GM12878 (cell line): ENCODE measurements at regions not wholly inside any gene's neighbourhood (a gene's known extent, or its start where the extent isn't known, plus 50 kb on each side); places are given as distances from the start of the nearest gene placed in this dataset.

Experiments
- ATAC-seq: fragments of 200-7000 bp; cut with Tn5 transposase; 3 replicates; pipeline ENCODE4 v1.9.1; 2020; ENCODE audit warnings: mild to moderate bottlenecking, moderate library complexity
- BruUV-seq: library from RNA; stranded (reverse); fragments of 400-500 nt; replicated peaks from 2 replicates; lab custom pipeline; 2021; lab: Mats Ljungman, UMichigan
- CTCF ChIA-PET: fragments of 300-600 bp; sonication (Branson Sonifier 250); formaldehyde crosslinking; extraction: SDS; loops from one replicate; lab custom pipeline; 2021; ENCODE audit warnings: inconsistent platforms; lab: Yijun Ruan, JAX
- POLR2A ChIA-PET: fragments of 350-600 bp; formaldehyde crosslinking; extraction: SDS; loops from one replicate; lab custom pipeline; 2021; ENCODE audit warnings: inconsistent platforms; lab: Charles Lee
- RAD21 ChIA-PET: fragments of 300-600 bp; sonication (Branson Sonifier 250); formaldehyde crosslinking; loops from one replicate; lab custom pipeline; 2023; ENCODE audit warnings: antibody characterized with exemption; ENCODE audit not compliant: unreplicated experiment; lab: Charles Lee
- SMC1A ChIA-PET: fragments of 300-600 bp; sonication (Branson Sonifier 250); formaldehyde crosslinking; loops from one replicate; lab custom pipeline; 2023; ENCODE audit not compliant: unreplicated experiment, uncharacterized antibody; lab: Charles Lee
- DNase-seq: peaks from one replicate; pipeline ENCODE4 v3.0.0-alpha.2; 2011; ENCODE audit warnings: low read depth, low spot score
- FAIRE-seq: peaks from 3 replicates; lab custom pipeline; 2011; peaks lifted over from hg19 to GRCh38; lab: Jason Lieb, UNC
- H2AFZ ChIP-seq: 2 replicates; pipeline ENCODE4 v1.6.0; 2011; ENCODE audit warnings: low read depth, low read length, control low read depth; ENCODE audit not compliant: control insufficient read depth
- H3K27ac ChIP-seq: 2 replicates; pipeline ENCODE4 v1.5.1; 2011; ENCODE audit warnings: control low read depth; ENCODE audit not compliant: control insufficient read depth, insufficient read depth
- H3K27me3 ChIP-seq, 2 experiments: replicated peaks in 1 of 2; 2 replicates each; pipeline versions ENCODE4 v1.6.0 to v1.6.1; 2011; ENCODE audit warnings: low read length in 1 of 2; ENCODE audit not compliant: control insufficient read depth in 2 of 2, insufficient read depth in 2 of 2
- H3K36me3 ChIP-seq, 2 experiments: 2 replicates each; pipeline ENCODE4 v1.5.1; 2011; ENCODE audit warnings: low read length in 1 of 2; ENCODE audit not compliant: control insufficient read depth in 2 of 2, insufficient read depth in 2 of 2
- H3K4me1 ChIP-seq: 2 replicates; pipeline ENCODE4 v1.6.1; 2011; ENCODE audit warnings: mild to moderate bottlenecking, low read length, moderate library complexity, mixed read lengths; ENCODE audit not compliant: control insufficient read depth, insufficient read depth
- H3K4me2 ChIP-seq: 2 replicates; pipeline ENCODE4 v1.6.0; 2011; ENCODE audit warnings: control low read depth; ENCODE audit not compliant: control insufficient read depth, insufficient read depth
- H3K4me3 ChIP-seq: fragments of 200-600 bp; sonication (generic); 2 replicates; pipeline ENCODE4 v1.5.1; 2016
- H3K79me2 ChIP-seq: 2 replicates; pipeline ENCODE4 v1.6.0; 2011; ENCODE audit warnings: low read length; ENCODE audit not compliant: control insufficient read depth, insufficient read depth
- H3K9ac ChIP-seq: 2 replicates; pipeline ENCODE4 v1.8.0; 2011; ENCODE audit warnings: low read length, control low read depth, mixed read lengths; ENCODE audit not compliant: control insufficient read depth, insufficient read depth
- H3K9me3 ChIP-seq: replicated peaks from 3 replicates; pipeline ENCODE4 v1.5.1; 2011; ENCODE audit warnings: mild to moderate bottlenecking, low read length; ENCODE audit not compliant: control insufficient read depth, insufficient read depth
- H4K20me1 ChIP-seq: 2 replicates; pipeline ENCODE4 v1.6.0; 2011; ENCODE audit not compliant: control insufficient read depth, insufficient read depth
- KLF5 ChIP-seq: fragments of 450-650 bp; IDR thresholded peaks from 2 replicates; pipeline ENCODE4 v1.6.1; 2014; ENCODE audit warnings: mild to moderate bottlenecking; ENCODE audit not compliant: partially characterized antibody
- RFX5 ChIP-seq: IDR thresholded peaks from 2 replicates; pipeline ENCODE4 v1.6.1; 2011; ENCODE audit warnings: low read depth, low read length, improper control_type of control experiment
- SRF ChIP-seq, 2 experiments: IDR thresholded peaks; 2 replicates each; pipeline ENCODE4 v1.6.1; 2011; ENCODE audit warnings: low read depth in 2 of 2, low read length in 2 of 2, mild to moderate bottlenecking in 1 of 2, moderate library complexity in 1 of 2
- TCF7 ChIP-seq: IDR thresholded peaks from 2 replicates; pipeline ENCODE4 v1.6.1; 2014; ENCODE audit warnings: antibody characterized with exemption, borderline replicate concordance
- ZSCAN29 ChIP-seq: fragments of 450-650 bp; IDR thresholded peaks from 2 replicates; pipeline ENCODE4 v1.6.1; 2017; ENCODE audit warnings: mild to moderate bottlenecking, moderate library complexity
- WGBS: methylation state at CpG from one replicate; pipeline ENCODE4 v1.1.6; 2016; ENCODE audit warnings: low lambda C conversion rate; ENCODE audit not compliant: insufficient replicate concordance, insufficient coverage; ENCODE audit errors: missing lambda C conversion rate; 5-methylcytosine and 5-hydroxymethylcytosine counted together
- in situ Hi-C: fragments of 300-500 bp; cut with MboI; formaldehyde crosslinking; loops from 9 replicates; pipeline ENCODE4 v1.14.3; 2018; ENCODE audit warnings: mixed read lengths
- intact Hi-C: fragments of 100-400 bp; cut with micrococcal nuclease; formaldehyde crosslinking; loops from one replicate; pipeline ENCODE4 v1.14.2; 2022; ENCODE audit not compliant: unreplicated experiment
- TF ChIP-seq, protein P1 (sequence below): IDR thresholded peaks from 2 replicates; pipeline ENCODE4 v1.6.1; 2012; ENCODE audit warnings: improper control_type of control experiment, low read depth, low read length; ENCODE audit not compliant: insufficient replicate concordance

DNA sequence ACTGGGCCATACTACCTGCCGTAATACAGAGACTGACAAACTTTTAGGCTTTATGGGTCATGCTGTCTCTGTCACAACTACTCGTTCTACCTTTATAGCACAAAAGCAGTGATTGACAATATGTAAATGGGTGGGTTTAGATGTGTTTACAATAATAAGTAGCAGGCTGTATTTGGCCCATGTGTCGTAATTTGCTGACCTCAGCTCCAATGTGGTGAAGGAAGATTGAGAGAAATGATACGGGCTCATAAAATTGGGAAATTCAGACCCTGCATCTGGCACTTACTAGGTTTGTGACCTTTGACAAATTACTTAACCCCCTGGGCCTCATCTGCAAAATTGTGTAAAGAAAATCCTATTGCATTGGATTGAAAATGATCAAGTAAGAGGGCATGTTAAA lies 150.8 kb upstream of the NPSR1 start:
- RAD21 ChIA-PET, result no interaction called here
- DNase-seq, result no peak
- in situ Hi-C loops, result no loop called here
- H3K36me3 ChIP-seq, result no peaks in the 10 kb centered on the region
- H3K9me3 ChIP-seq, result no peaks in the 10 kb centered on the region
- H3K79me2 ChIP-seq, result no peaks in the 10 kb centered on the region
- no peak overlapping the region for H3K9ac ChIP-seq
- BruUV-seq, result no TSS peak
- POLR2A ChIA-PET, result no interaction called here
- SMC1A ChIA-PET, result no interaction called here
- FAIRE-seq, result no peak
- H3K27me3 ChIP-seq, result no peaks in the 10 kb centered on the region
- H4K20me1 ChIP-seq, result no peaks in the 10 kb centered on the region
- no peak overlapping the region for H3K27ac ChIP-seq
- no peak for ATAC-seq
- intact Hi-C loops, result no loop called here
- H2AFZ ChIP-seq, result no peak overlapping the region
- 21% methylated on average over 4 of the region's 4 CpGs for WGBS
- CTCF ChIA-PET, result no interaction called here
- H3K4me3 ChIP-seq, result no peak overlapping the region
- TF ChIP-seq SRF (IDR thresholded peaks at IDR 0.05; ENCODE audit: low read depth in 2 of 2, low read length in 2 of 2) (no peak), ZSCAN29 (no peak), TCF7 (no peak), KLF5 (no peak), RFX5 (no peak)
- TF ChIP-seq, protein P1, sequence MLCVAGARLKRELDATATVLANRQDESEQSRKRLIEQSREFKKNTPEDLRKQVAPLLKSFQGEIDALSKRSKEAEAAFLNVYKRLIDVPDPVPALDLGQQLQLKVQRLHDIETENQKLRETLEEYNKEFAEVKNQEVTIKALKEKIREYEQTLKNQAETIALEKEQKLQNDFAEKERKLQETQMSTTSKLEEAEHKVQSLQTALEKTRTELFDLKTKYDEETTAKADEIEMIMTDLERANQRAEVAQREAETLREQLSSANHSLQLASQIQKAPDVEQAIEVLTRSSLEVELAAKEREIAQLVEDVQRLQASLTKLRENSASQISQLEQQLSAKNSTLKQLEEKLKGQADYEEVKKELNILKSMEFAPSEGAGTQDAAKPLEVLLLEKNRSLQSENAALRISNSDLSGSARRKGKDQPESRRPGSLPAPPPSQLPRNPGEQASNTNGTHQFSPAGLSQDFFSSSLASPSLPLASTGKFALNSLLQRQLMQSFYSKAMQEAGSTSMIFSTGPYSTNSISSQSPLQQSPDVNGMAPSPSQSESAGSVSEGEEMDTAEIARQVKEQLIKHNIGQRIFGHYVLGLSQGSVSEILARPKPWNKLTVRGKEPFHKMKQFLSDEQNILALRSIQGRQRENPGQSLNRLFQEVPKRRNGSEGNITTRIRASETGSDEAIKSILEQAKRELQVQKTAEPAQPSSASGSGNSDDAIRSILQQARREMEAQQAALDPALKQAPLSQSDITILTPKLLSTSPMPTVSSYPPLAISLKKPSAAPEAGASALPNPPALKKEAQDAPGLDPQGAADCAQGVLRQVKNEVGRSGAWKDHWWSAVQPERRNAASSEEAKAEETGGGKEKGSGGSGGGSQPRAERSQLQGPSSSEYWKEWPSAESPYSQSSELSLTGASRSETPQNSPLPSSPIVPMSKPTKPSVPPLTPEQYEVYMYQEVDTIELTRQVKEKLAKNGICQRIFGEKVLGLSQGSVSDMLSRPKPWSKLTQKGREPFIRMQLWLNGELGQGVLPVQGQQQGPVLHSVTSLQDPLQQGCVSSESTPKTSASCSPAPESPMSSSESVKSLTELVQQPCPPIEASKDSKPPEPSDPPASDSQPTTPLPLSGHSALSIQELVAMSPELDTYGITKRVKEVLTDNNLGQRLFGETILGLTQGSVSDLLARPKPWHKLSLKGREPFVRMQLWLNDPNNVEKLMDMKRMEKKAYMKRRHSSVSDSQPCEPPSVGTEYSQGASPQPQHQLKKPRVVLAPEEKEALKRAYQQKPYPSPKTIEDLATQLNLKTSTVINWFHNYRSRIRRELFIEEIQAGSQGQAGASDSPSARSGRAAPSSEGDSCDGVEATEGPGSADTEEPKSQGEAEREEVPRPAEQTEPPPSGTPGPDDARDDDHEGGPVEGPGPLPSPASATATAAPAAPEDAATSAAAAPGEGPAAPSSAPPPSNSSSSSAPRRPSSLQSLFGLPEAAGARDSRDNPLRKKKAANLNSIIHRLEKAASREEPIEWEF, result no peak
- no peaks in the 10 kb centered on the region for H3K4me1 ChIP-seq
- no peak overlapping the region for H3K4me2 ChIP-seq
